GM12891 (cell line): ENCODE measurements at regions not wholly inside any gene's neighbourhood (a gene's known extent, or its start where the extent isn't known, plus 50 kb on each side); places are given as distances from the start of the nearest gene placed in this dataset.

ENCODE experiments used
- DNase-seq: peaks from one replicate; pipeline ENCODE4 v3.0.0; 2011; ENCODE audit warnings: low spot score; ENCODE audit not compliant: insufficient read length
- FAIRE-seq: peaks from 2 replicates; lab custom pipeline; 2011; peaks lifted over from hg19 to GRCh38; lab: Jason Lieb, UNC
- PAX5 ChIP-seq: IDR thresholded peaks from 2 replicates; pipeline ENCODE4 v1.6.1; 2011; ENCODE audit warnings: low read length, moderate library complexity, mild to moderate bottlenecking; ENCODE audit not compliant: insufficient read depth, severe bottlenecking
- POLR2A ChIP-seq: IDR thresholded peaks from 2 replicates; pipeline ENCODE4 v1.6.1; 2011; ENCODE audit warnings: low read depth, low read length, control low read depth
- POLR2AphosphoS5 ChIP-seq: IDR thresholded peaks from 2 replicates; pipeline ENCODE4 v1.6.1; 2011; ENCODE audit warnings: low read depth, low read length, control low read depth
- POU2F2 ChIP-seq: IDR thresholded peaks from 2 replicates; pipeline ENCODE4 v1.6.1; 2011; ENCODE audit warnings: low read depth, mild to moderate bottlenecking, control low read depth, low read length, moderate library complexity
- SPI1 ChIP-seq: IDR thresholded peaks from 2 replicates; pipeline ENCODE4 v1.6.1; 2011; ENCODE audit warnings: low read depth, low read length, control low read depth
- TAF1 ChIP-seq: IDR thresholded peaks from 2 replicates; pipeline ENCODE4 v1.6.1; 2011; ENCODE audit warnings: low read depth, low read length, control low read depth

DNA sequence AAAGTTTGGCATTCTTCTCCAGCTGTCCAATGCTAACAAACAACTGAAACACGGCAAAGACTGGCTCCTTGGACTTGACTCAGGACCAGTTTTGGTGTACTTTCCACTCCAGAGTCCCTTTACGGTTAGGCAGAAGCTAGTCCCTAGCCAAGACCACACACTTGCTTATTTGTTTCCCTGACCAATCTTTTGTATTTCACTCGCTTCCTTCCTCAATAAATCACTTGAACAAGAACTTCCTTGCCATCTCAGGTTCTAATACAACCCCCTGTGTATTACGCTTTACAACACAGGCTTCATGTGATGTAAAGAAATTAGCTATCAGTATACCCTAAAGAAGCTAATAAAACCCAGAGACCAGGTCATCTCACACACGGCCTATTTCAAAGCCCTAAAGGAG is 947.5 kb upstream of the CTNND2 start:
- DNase-seq (no peak), FAIRE-seq (no peak)
- no peak for TF ChIP-seq PAX5
- no peak for TF ChIP-seq POLR2A

DNA sequence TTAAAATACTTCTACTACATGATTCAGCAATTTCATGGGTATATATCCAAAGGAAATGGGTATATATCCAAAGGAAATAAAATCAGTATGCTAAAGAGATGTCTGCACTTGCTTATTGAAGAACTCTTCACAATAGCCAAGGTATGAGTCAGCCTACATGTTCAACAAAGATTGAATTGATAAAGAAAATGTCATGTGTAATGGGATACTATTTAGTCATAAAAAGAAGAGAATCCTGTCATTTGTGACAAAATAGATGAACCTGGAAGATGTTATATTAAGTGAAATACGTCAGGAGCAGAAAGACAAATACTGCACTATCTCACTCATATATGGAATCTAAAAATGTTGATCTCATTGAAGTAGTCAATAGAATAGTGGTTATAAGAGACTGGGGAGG is 944.5 kb upstream of the CTNND2 start:
- FAIRE-seq = no peak
- no peak for DNase-seq
- TF ChIP-seq POLR2A (no peak), POLR2AphosphoS5 (no peak), POU2F2 (no peak), TAF1 (no peak), SPI1 (no peak), PAX5 (no peak)

DNA sequence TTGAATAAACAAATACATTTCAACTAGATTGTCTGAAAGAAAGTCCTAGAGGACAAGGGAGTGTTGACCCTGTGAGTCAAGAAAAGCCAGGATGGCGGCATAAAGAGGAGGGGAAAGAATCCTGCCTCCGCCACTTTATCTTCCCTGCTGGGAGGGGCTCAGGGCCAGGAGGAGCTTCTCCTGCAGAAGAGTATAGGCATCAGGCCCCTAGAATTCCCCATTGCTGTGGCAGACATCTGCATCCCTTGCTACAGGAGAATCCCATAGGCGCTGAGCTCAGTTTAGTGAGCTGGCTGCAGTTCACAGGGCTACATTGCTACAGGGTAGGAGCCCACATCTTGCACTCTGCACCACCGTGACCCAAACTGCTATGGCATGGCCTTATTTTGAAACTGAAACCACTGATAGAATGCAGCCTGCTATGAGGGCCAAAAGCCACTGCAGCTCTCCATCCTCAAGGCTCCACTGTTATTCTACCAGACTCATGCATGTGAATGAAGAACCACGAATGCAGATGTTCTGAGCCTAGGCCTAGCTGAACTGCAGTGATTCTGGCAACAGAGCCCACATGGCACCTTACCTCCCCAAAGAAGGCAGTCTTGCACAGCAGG is 941.4 kb upstream of the CTNND2 start:
- FAIRE-seq = no peak
- DNase-seq = no peak
- TF ChIP-seq POU2F2 (no peak), PAX5 (no peak)

DNA sequence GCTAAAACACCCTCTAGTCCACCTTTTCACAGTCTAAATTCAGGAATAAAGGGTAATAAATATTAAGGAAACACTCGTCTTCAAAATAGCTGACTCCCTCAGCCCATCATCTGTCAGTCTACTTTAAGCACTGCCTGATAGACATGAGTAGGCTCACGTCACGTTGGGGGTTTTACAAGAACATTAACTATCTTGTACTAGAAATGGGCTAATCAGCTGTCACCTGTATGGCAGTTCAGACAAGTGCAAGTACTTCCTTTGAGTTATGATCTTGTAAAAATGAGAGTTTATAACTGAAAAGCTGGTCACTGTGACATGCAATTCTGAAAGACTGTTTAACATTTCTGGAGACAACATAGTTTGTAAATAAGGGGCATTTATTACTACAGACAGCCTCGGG is 936.7 kb upstream of the CTNND2 start:
- TF ChIP-seq PAX5 (no peak), POLR2AphosphoS5 (no peak), TAF1 (no peak), POLR2A (no peak), SPI1 (no peak), POU2F2 (no peak)
- DNase-seq (no peak), FAIRE-seq (no peak)

DNA sequence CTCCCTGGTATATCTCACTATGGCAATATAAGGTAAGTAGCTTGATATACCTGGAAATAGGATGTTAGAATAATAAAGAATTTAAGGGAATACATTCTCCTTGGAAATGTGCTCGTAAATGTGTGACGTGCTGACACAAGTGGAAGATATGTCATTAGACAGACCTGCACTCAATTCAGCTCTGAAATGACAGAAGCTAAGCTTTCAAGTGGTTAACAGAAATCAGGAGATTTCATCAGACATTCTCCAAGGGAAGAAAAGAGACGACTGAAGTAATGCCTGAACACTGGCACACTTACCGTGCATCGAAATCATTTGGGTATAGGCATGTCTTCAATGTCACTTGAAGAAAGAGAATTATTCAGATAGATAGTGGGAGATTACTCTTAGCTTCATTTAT is 933.3 kb upstream of the CTNND2 start:
- no peak for TF ChIP-seq POLR2A
- TF ChIP-seq POLR2AphosphoS5 = no peak
- no peak for TF ChIP-seq SPI1
- no peak for TF ChIP-seq PAX5
- FAIRE-seq (no peak), DNase-seq (no peak)

DNA sequence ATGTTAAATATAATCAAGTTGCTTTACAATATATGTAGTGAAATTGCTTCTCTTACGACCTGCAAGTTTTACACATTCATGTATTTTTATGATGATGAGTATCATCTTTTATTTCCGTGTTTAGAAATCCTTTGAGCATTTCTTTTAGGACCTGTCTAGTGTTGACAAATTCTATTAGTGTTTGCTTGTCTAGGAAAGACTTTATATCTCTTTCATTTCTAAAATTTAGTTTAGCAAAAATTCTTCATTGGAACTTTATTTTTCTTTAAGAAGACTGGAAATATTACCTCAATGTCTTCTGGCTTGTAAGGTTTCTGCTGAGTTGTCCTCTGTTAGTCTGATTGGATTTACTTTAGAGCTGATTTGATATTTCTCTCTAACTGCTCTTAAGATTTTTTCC is 920.9 kb upstream of the CTNND2 start:
- no peak for FAIRE-seq
- TF ChIP-seq POLR2AphosphoS5 = no peak
- TF ChIP-seq POU2F2 = no peak
- TF ChIP-seq SPI1 = no peak
- TF ChIP-seq PAX5 = no peak
- DNase-seq = no peak

DNA sequence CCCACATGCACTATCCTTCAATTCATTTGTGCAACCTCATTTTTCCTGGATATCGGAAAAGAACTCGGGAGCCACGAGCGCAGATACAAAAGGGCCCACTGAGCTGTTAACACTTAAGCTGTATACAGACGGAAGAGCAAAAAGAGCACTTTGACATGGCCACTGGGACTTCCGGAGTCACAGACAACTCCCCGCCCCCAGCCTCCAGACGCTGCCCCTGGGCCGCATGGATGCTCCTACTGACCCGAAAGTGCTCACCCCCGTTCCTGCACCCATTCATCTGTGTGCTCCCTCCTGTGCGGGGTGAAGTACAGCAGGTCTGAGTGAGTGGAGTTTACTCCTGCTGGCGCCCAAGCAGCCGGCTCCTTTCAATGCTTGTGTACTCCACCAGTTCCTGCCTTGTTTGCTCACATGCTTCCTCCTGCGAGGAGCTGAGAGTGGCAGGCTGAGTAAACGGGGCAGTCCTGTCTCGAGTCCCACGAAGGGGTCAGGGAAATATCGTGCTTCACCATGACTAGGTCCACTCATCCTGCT is 901.0 kb upstream of the CTNND2 start:
- DNase-seq = no peak
- no peak for FAIRE-seq
- no peak for TF ChIP-seq SPI1
- no peak for TF ChIP-seq POLR2A
- TF ChIP-seq PAX5 = no peak
- TF ChIP-seq POLR2AphosphoS5 = no peak
- no peak for TF ChIP-seq TAF1
- TF ChIP-seq POU2F2 = no peak

DNA sequence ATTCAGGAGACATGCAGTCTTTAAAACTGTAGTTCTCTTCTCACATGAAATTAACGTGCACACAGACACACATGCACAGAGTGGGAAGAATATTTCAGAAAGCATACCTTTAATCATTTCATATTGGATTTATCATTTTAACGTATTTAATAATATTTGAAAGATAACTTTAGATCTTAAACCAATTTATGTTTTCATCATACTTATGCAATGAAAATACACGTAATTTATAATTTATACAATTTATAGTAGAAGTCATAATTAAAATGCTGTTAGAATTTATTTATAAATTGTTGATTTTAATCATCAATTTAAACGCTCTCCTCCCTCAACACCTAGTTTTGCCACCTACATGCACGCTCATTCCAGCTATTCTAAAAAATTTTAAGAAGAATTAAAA is 894.9 kb upstream of the CTNND2 start:
- DNase-seq = no peak
- no peak for TF ChIP-seq POLR2A
- no peak for TF ChIP-seq SPI1
- TF ChIP-seq POLR2AphosphoS5 = no peak
- no peak for FAIRE-seq

DNA sequence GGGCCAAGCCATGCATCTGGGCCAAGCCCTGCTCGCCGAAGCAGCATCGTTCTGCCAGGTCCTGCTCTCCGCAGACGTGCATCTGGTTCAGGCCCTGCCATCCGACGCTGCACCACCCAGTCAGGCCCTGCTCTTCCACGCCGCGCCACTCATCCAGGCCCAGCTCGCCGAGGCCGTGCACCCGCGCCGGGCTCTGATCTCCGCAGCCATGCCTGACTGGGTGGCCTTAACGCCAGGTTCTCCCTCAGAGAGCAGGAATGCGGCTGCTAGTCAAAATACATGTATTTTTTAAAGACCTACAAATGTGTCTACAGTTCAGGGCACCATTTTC is 891.1 kb upstream of the CTNND2 start:
- TF ChIP-seq PAX5 (no peak), SPI1 (no peak), POLR2AphosphoS5 (no peak), TAF1 (no peak), POLR2A (no peak), POU2F2 (no peak)
- DNase-seq (no peak), FAIRE-seq (no peak)

DNA sequence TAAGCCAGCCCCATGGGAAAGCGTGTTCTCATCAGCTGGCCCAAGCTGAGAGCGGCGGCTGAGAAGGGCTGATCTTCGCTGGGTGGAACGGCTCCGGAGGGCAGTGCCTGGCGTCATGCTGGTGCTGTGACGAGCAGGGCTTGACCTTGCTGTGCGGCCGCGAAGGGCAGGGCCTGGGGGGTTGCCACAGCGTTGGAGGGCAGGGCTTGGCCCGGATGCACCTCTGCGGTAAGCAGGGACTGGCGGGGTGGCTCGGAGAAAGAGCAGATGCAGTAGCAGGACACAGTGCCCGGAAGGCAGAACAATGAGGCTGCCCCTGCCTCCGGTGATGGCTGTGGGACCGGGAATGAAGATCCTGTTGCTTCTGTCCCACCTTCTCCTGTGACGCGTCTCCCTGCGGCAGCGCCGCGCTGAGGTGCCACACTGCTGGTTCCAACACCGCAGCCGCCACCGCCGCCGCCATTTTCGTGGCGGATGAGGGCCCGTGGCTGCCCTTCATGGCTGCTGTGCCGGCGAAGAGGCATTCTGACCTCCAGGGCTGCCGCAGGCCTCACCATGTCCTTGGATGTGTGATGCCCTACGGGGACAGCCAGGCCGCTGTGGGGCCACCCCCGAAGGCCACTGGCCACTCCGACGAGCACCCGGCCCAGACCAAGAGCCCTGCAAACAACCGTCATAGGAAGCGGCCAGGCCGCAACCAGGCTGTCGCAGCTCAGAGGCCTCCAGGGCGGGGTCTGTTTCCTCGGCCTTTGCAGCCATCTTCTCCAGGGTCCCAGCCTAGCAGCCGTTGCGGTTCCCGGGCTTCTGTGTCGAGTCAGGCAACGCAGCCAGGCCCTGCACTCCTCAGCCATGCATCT is 890.5 kb upstream of the CTNND2 start:
- FAIRE-seq = no peak
- TF ChIP-seq PAX5 (no peak), POLR2AphosphoS5 (no peak), POLR2A (no peak), TAF1 (no peak), POU2F2 (no peak), SPI1 (no peak)
- no peak for DNase-seq

DNA sequence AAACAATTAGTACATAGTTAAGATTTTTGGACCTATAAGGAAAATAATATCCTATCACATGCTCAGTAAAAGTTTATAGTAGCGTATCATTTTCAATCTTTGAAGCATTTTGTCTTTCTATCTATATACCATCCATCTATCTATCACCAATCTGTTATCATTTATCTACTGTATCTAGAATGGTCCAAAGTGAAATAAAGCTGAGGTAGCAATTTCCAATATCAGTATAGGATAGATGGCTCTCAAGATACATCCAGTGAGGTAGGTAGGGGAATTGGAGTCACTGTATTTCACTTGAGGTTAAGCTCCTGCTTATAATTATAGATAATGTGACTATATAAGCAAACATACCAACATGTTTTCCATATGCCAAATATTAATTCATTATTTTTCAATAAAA is 889.1 kb upstream of the CTNND2 start:
- FAIRE-seq (no peak), DNase-seq (no peak)
- TF ChIP-seq TAF1 (no peak), POU2F2 (no peak), POLR2AphosphoS5 (no peak), PAX5 (no peak), POLR2A (no peak), SPI1 (no peak)
